GM18505 (cell line): ENCODE measurements at regions not wholly inside any gene's neighbourhood (a gene's known extent, or its start where the extent isn't known, plus 50 kb on each side); places are given as distances from the start of the nearest gene placed in this dataset.
"Not testable (repeated sequence)": the region's sequence is repeated elsewhere in the genome, so short reads cannot be mapped to it uniquely, and the experiment has no call there.

Experiments used
- ATAC-seq: cut with Tn5 transposase; IDR thresholded peaks from one replicate; pipeline ENCODE4 v1.9.1; 2021; ENCODE audit not compliant: unreplicated experiment
- POLR2A ChIP-seq: IDR thresholded peaks from 4 replicates; pipeline ENCODE4 v1.6.1; 2011; ENCODE audit warnings: borderline replicate concordance; ENCODE audit not compliant: insufficient read depth, insufficient read length; ENCODE audit errors: extremely low read depth

DNA sequence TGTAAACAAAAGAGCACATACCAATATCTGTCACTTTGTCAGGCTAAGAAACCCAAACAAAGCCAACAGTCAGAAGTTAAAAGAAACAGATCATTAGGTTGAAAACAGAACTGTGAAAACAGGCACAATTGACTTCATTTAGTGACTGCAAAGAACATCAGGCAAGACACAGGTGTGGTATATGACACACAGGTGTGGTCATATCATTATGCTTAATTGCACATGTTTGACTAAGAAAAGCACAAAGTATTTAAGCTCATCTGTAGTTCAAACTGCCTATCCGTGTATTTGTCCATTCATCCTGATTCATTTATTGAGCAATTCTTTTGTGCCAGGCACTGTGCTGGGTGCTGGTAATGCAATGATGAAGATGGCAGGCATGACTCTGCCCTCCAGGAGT lies 150.7 kb downstream of the DEFB131A start:
- no peak for ATAC-seq
- no peak for TF ChIP-seq POLR2A

DNA sequence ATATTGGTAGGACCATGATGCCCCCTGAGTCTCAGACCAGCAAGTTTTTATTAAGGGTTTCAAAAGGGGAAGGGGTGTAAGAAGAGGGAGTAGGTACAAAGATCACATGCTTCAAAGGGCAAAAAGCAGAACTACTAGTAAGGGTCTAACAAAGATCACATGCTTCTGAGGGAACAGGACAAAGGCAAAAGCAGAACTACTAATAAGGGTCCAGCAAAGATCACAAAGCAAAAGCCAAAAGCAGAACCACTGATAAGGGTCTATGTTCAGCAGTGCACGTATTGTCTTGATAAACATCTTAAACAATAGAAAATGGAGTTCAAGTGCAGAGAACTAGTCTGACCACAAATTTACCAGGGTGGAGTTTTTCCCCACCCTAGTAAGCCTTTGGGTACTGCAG lies 151.3 kb downstream of the DEFB131A start:
- ATAC-seq = not testable (repeated sequence)

DNA sequence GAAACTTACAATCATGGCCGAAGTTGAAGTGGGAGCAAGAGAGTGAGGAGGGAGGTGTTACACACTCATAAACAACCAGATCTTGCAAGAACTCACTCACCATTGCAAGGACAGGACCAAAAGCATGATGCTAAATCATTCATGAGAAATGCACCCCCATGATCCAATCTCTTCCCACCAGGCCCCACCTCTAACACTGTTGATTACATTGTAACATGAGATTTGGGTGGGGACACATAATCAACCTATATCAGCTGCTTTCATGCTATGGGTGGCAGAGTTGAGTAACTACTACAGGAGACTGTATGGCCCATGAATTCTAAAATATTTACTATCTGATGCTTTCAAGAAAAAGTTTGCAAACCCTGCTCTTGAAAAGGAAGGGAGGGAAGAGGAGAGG lies 155.1 kb downstream of the DEFB131A start:
- no peak for TF ChIP-seq POLR2A

DNA sequence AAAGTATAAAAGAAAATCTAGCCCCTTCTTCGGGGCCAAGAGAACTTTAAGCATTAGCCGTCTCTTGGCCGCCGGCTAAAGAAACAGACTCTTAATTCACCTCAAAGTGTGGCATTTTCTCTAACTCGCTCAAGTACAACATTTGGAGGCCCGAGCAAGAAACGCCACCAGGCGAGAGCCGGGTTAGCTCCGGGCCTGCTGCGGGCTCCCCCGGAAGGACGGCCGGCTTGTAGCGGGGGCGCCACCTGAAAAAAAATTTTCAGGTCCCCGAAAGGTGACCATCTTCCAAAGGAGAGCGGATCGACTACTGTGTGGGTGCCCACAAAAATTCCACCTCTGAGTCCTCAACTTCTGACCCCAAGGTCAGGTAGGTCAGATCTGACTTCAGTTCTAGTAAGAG lies 156.0 kb downstream of the DEFB131A start:
- no peak for ATAC-seq

More for the DNA sequence above, 155.1 kb downstream of the DEFB131A start:
- no peak for ATAC-seq

DNA sequence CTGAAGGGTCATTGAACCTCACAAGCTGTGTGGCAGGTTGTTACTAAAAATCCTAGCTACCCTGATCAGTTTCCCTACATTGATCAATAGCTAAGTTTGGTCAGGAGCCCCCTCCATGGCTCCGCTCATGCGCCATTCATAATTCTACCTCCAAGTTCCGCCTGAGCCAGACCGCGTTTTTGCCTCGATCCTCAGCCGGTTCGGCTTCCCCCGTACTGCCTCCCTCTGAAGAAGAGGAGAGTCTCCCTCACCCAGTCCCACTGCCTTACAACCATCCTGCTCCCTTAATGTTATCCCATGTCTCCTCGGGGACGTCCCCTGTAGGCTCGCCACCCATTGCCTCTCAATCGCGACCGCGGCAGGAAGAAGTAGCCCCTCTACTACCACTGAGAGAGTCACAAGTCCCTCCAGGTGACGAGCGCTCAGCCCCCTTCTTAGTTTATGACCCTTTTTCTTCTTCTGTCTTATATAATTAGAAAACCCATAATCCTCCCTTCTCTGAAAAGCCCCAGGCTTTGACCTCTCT lies 158.2 kb downstream of the DEFB131A start:
- TF ChIP-seq POLR2A = no peak
- no peak for ATAC-seq

More for the DNA sequence above, 156.0 kb downstream of the DEFB131A start:
- no peak for TF ChIP-seq POLR2A

DNA sequence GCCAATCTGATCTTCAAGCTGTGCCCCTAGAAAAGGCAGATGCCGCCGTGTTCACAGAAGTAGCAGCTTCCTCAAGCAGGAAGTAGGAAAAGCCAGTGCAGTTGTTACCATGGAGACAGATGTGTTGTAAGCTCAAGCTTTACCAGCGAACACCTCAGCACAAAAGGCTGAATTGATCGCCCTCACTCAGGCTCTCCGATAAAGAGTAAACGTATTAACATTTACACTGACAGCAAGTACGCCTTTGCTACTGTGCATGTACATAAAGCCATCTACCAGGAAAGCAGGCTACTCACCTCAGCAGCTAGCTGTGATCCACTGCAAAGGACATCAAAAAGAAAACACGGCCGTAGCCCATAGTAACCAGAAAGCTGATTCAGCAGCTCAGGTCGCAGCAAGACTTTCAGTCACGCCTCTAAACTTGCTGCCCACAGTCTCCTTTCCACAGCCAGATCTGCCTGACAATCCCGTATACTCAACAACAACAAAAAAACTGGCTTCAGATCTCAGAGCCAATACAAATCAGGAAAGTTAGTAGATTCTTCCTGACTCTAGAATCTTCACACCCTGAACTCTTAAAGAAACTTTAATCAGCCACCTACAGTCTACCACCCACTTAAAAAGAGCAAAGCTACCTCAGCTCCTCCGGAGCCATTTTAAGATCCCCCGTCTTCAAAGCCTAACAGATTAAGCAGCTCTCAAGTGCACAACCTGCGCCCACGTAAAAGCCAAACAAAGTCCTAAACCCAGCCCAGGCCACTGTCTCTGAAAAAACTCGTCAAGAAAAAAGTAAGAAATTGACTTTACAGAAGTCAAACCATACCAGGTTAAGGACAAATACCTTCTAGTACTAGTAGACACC lies 160.0 kb downstream of the DEFB131A start:
- not testable (repeated sequence) for ATAC-seq

DNA sequence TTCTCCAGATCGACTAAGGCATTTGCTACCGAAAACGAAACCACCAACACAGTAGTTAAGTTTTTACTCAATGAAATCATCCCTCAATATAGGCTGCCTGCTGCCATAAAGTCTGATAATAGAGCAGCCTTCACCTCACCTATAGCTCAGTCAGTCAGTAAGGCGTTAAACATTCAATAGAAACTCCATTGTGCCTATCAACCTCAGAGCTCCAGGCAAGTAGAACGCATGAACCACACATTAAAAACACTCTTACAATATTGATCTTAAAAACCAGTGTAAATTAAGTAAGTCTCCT lies 160.6 kb downstream of the DEFB131A start:
- ATAC-seq = not testable (repeated sequence)

DNA sequence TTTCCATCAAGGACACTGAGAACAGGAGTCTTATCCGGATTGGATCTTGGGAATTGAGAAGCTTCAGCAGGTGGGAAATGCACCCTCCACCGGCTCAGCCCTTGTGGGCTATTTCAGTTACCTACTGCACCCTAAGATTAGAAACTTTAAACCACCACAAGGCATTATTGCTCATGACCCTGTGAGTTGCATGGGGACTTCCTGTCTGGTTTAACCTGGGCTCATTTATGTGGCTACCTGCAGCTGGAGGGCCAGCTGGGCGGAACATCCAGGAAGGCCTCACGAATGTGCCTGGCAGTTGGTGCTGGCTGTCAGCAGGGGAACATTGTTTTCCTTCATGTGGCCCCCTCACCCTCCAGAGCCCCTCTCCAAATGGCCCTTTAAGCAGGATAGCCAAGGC lies 164.1 kb downstream of the DEFB131A start:
- no peak for ATAC-seq

DNA sequence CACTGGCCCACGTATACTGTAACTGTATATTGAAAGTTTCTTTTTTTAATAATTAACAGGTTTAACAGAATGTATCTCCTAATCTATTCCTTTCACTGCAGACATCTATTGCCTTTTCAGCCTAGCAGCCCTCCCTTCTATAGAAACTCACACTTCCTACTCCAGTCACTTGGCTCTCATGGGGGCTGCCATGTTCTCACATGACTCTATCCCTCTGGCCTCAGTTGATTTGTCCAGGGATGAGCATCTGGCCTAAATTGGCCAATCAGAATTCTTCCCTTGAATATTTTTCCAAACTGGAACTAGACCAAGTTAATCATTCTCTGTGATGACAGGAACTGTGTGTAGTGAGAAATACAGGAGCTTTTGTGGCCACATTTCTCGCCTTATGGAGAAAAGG lies 166.1 kb downstream of the DEFB131A start:
- not testable (repeated sequence) for ATAC-seq

More for the DNA sequence above, 164.1 kb downstream of the DEFB131A start:
- TF ChIP-seq POLR2A = no peak

DNA sequence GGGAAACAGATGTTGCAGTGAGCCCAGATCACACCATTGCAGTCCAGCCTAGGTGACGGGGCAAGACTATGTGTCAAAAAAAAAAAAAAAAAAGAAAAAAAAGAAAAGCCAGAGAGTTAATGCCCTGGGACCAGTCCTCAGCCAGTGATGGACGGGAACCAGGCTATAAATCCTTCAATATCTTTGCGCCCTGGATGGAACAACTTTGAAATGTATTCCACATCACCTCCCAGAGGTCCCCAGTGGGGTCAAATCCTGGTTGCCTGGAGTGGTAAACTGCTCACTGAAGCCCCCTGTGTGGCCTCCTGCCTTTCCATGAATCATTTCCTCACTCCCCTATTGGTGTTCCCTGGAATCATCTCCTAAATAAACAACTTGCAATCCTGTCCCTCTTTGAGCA lies 166.9 kb downstream of the DEFB131A start:
- TF ChIP-seq POLR2A = no peak
- ATAC-seq = no peak

DNA sequence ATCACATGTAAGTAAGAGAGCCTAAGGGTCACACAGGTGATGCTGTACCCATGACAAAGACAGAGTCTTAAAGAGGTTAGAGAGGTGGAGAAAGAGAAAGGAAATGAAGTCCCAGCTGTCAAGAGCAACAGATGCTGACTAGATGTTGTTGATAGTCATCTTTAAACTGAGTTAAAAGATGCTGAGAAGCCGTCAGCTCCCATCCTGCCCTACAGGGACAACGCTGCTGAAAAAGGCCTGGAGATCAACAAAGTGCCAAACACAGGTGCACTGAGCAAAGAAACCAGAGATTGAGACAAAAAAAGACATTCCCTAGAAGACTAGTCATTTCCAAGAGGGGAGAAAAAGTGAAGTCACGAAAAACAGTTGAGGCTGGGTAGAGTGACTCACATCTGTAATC lies 145.0 kb upstream of the DRD5 start:
- not testable (repeated sequence) for ATAC-seq

DNA sequence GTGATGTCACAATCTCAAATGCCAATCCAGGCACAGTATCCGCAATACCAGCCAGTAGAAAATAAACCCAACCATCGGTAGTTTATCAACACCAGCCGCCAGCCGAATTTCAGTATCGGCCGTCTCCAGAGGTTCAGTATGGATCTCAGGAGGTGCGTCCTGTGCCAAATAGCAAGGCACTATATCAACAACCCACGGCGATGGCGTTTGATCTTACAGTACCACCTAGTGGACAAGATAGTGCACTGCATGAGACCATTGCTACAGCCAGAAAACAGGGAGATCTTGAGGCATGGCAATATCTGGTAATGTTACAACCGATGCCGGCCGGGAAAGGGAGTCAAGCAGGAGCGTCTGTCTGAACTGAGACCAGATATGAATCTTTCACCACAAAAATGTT lies 121.8 kb upstream of the DRD5 start:
- ATAC-seq = not testable (repeated sequence)

DNA sequence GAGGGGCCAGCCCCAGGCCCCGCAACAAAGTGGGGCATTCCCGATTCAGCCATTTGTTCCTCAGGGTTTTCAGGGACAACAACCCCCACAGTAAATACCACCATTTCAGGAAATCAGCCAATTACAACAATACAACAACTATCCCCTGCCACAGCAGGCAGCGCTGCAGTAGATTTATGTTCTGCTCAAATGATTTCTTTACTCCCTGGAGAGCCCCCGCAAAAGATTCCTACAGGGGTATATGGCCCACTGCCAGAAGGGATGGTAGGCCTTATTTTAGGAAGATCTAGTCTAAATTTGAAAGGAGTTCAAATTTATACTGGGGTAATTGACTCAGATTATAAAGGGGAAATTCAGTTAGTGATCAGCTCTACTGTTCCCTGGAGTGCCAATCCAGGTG lies 120.5 kb upstream of the DRD5 start:
- ATAC-seq = not testable (repeated sequence)

DNA sequence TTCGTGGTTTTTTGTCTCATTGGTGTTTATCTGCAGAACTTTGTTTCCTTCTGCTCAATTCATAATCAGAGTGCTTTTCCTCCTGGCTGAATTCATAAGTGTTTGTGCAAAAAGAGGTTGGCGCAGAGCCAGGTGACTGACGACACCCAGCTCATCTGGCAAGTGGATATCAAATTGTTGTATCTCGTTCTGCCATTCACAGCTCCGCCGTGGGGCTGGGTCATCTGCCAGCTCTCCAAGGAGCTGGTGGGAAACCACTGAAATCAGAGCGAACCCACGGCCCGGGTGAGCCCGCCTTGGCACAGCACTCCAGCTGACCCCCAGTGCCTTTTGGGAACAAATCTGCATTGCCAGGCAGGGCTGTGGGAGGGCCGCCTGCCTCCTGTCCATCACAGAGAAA lies 110.7 kb upstream of the DRD5 start:
- not testable (repeated sequence) for ATAC-seq

DNA sequence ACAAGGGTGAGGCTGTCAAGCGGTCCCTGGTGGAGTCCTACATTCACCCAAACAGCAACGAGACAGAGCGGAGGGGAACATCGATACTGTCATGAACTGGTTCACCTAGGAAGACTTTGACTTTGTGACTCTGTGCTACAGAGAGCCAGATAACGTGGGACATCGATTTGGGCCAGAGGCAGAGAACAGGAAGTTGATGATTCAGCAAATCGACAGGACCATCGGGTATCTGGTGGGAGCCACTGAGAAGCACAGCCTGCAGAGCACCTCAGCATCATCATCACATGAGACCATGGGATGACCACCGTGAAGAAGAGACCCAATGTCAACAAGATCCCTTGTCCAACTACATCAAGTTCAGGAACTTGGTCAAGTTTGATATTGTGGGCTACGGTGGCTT lies 104.1 kb upstream of the DRD5 start:
- ATAC-seq = not testable (repeated sequence)
